H1 (cell line): ENCODE measurements at regions not wholly inside any gene's neighbourhood (a gene's known extent, or its start where the extent isn't known, plus 50 kb on each side); places are given as distances from the start of the nearest gene placed in this dataset.

Experiments
- POLR2AphosphoS5 ChIP-seq: IDR thresholded peaks from 2 replicates; pipeline ENCODE4 v1.6.1; 2011; ENCODE audit warnings: low read depth, low read length
- RAD21 ChIP-seq, 2 experiments: IDR thresholded peaks in 1 of 2; conservative IDR thresholded peaks in 1 of 2; 2 replicates each; pipeline ENCODE4 v1.6.1; 2011; ENCODE audit warnings: low read depth in 2 of 2, low read length in 2 of 2, improper control_type of control experiment in 1 of 2, inconsistent platforms in 1 of 2, mild to moderate bottlenecking in 1 of 2, moderate library complexity in 1 of 2
- RNF2 ChIP-seq: fragments of 200-900, 300-1000 bp; sonication (generic); IDR thresholded peaks from 2 replicates; pipeline ENCODE4 v1.7.1; 2016; ENCODE audit warnings: borderline replicate concordance, low read depth, mild to moderate bottlenecking, antibody characterized with exemption, low read length; ENCODE audit not compliant: poor library complexity, severe bottlenecking; ENCODE audit errors: missing control alignments
- TAF7 ChIP-seq: optimal IDR thresholded peaks from 2 replicates; pipeline ENCODE3; 2011; ENCODE audit warnings: low read depth, mild to moderate bottlenecking, inconsistent platforms, low read length, moderate library complexity, borderline replicate concordance
- TF ChIP-seq, protein P1 (sequence below): fragments of 300-600 bp; sonication (generic); IDR thresholded peaks from 2 replicates; pipeline ENCODE4 v1.7.1; 2012; ENCODE audit warnings: low read length, moderate library complexity, mild to moderate bottlenecking, inconsistent platforms; ENCODE audit not compliant: insufficient replicate concordance

- TF ChIP-seq, protein P1, sequence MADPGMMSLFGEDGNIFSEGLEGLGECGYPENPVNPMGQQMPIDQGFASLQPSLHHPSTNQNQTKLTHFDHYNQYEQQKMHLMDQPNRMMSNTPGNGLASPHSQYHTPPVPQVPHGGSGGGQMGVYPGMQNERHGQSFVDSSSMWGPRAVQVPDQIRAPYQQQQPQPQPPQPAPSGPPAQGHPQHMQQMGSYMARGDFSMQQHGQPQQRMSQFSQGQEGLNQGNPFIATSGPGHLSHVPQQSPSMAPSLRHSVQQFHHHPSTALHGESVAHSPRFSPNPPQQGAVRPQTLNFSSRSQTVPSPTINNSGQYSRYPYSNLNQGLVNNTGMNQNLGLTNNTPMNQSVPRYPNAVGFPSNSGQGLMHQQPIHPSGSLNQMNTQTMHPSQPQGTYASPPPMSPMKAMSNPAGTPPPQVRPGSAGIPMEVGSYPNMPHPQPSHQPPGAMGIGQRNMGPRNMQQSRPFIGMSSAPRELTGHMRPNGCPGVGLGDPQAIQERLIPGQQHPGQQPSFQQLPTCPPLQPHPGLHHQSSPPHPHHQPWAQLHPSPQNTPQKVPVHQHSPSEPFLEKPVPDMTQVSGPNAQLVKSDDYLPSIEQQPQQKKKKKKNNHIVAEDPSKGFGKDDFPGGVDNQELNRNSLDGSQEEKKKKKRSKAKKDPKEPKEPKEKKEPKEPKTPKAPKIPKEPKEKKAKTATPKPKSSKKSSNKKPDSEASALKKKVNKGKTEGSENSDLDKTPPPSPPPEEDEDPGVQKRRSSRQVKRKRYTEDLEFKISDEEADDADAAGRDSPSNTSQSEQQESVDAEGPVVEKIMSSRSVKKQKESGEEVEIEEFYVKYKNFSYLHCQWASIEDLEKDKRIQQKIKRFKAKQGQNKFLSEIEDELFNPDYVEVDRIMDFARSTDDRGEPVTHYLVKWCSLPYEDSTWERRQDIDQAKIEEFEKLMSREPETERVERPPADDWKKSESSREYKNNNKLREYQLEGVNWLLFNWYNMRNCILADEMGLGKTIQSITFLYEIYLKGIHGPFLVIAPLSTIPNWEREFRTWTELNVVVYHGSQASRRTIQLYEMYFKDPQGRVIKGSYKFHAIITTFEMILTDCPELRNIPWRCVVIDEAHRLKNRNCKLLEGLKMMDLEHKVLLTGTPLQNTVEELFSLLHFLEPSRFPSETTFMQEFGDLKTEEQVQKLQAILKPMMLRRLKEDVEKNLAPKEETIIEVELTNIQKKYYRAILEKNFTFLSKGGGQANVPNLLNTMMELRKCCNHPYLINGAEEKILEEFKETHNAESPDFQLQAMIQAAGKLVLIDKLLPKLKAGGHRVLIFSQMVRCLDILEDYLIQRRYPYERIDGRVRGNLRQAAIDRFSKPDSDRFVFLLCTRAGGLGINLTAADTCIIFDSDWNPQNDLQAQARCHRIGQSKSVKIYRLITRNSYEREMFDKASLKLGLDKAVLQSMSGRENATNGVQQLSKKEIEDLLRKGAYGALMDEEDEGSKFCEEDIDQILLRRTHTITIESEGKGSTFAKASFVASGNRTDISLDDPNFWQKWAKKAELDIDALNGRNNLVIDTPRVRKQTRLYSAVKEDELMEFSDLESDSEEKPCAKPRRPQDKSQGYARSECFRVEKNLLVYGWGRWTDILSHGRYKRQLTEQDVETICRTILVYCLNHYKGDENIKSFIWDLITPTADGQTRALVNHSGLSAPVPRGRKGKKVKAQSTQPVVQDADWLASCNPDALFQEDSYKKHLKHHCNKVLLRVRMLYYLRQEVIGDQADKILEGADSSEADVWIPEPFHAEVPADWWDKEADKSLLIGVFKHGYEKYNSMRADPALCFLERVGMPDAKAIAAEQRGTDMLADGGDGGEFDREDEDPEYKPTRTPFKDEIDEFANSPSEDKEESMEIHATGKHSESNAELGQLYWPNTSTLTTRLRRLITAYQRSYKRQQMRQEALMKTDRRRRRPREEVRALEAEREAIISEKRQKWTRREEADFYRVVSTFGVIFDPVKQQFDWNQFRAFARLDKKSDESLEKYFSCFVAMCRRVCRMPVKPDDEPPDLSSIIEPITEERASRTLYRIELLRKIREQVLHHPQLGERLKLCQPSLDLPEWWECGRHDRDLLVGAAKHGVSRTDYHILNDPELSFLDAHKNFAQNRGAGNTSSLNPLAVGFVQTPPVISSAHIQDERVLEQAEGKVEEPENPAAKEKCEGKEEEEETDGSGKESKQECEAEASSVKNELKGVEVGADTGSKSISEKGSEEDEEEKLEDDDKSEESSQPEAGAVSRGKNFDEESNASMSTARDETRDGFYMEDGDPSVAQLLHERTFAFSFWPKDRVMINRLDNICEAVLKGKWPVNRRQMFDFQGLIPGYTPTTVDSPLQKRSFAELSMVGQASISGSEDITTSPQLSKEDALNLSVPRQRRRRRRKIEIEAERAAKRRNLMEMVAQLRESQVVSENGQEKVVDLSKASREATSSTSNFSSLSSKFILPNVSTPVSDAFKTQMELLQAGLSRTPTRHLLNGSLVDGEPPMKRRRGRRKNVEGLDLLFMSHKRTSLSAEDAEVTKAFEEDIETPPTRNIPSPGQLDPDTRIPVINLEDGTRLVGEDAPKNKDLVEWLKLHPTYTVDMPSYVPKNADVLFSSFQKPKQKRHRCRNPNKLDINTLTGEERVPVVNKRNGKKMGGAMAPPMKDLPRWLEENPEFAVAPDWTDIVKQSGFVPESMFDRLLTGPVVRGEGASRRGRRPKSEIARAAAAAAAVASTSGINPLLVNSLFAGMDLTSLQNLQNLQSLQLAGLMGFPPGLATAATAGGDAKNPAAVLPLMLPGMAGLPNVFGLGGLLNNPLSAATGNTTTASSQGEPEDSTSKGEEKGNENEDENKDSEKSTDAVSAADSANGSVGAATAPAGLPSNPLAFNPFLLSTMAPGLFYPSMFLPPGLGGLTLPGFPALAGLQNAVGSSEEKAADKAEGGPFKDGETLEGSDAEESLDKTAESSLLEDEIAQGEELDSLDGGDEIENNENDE = no peak
- no peak for TF ChIP-seq TAF7
- TF ChIP-seq RAD21 (IDR thresholded peaks at IDR 0.05 in 1 of 2, conservative IDR thresholded peaks at IDR 0.05 in 1 of 2; ENCODE audit: low read depth in 2 of 2, low read length in 2 of 2) = no peak
- TF ChIP-seq POLR2AphosphoS5 = no peak
- TF ChIP-seq RNF2 = no peak
- TF ChIP-seq, all 59 proteins: peak for 0
Observed at GRCh38 chr4:71680706-71681105, 103.2 kb downstream of the GC start (continued).
